OCI-LY1 (cell line): ENCODE measurements at regions not wholly inside any gene's neighbourhood (a gene's known extent, or its start where the extent isn't known, plus 50 kb on each side); places are given as distances from the start of the nearest gene placed in this dataset.

ENCODE experiments used
- EZH2 ChIP-seq: fragments of 200-600 bp; sonication (generic), shearing (Covaris generic); IDR thresholded peaks from 2 replicates; pipeline ENCODE4 v1.8.0; 2017; ENCODE audit warnings: borderline replicate concordance, mixed run types, mild to moderate bottlenecking, antibody characterized with exemption, low read length, moderate library complexity, mixed read lengths
- TF ChIP-seq, protein P1 (sequence below): fragments of 200-600 bp; sonication (generic), shearing (Covaris generic); IDR thresholded peaks from 2 replicates; pipeline ENCODE4 v1.5.1; 2017; ENCODE audit warnings: mild to moderate bottlenecking, antibody characterized with exemption, low read length, moderate library complexity, mixed read lengths

DNA sequence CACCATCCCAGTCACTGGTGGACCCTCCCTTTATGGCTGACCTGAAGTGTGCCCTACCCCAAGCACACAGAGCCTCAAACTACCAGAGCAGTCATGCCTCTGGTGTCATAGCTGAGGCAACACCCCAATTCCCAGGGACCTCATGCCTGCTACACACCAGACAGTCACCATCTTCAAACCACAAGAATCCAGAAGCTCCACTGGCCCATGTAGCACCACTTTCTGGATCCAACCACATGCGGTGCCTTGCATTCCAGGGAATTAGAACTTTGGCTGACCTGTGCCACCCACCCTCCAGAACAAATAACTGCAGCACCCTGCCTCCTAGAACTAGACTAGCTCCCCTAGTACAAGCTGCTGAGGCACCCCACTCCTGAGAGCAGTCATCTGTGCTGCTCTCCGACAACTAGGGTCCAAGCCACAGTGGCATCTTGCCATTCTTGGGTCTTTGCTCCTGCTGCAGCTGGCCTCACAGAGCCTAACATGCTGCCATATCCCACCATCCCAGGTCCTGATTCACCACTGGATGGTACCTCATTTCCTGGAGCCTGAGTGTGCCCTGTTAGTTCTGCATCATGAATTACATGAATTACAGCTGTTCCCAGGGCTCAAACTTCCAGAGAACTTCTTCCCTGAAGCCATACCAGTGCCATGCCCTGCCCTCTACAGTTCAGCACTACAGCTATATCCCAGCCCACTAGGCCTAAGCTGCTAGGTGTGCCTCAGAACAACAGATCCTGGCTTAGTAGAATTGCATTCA is 243.8 kb upstream of the CHST9 start:
- TF ChIP-seq, protein P1, sequence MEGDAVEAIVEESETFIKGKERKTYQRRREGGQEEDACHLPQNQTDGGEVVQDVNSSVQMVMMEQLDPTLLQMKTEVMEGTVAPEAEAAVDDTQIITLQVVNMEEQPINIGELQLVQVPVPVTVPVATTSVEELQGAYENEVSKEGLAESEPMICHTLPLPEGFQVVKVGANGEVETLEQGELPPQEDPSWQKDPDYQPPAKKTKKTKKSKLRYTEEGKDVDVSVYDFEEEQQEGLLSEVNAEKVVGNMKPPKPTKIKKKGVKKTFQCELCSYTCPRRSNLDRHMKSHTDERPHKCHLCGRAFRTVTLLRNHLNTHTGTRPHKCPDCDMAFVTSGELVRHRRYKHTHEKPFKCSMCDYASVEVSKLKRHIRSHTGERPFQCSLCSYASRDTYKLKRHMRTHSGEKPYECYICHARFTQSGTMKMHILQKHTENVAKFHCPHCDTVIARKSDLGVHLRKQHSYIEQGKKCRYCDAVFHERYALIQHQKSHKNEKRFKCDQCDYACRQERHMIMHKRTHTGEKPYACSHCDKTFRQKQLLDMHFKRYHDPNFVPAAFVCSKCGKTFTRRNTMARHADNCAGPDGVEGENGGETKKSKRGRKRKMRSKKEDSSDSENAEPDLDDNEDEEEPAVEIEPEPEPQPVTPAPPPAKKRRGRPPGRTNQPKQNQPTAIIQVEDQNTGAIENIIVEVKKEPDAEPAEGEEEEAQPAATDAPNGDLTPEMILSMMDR, result no peak
- TF ChIP-seq EZH2, result no peak
